ENCODE measurements at regions not wholly inside any gene's neighbourhood (a gene's known extent, or its start where the extent isn't known, plus 50 kb on each side); places are given as distances from the start of the nearest gene placed in this dataset.

DNA sequence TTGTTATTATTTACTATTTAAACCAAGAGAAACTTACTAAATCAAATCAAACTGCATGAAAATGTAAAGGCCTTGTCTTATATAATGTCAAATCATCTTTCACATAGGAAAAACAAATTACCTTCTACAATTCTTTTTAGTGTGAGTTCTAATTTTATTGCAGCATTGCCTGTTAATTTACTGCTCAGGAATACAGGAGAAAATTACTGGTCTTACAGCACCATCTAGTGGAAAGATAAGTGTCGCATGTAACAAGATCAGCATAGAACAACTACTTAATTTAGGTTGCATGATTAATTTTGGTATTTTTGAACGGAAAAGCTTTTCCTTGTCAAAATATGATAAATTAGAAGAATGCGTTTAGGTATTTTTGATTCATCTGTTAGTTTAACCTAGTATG, 502.7 kb downstream of the UQCRFS1 start:
- TF ChIP-seq CTCF (IDR thresholded peaks at IDR 0.05): no peak
- H3K4me3 ChIP-seq: no peak overlapping the region
- no peak for DNase-seq (ENCODE audit: low spot score)
- no peak overlapping the region for H3K27ac ChIP-seq

DNA sequence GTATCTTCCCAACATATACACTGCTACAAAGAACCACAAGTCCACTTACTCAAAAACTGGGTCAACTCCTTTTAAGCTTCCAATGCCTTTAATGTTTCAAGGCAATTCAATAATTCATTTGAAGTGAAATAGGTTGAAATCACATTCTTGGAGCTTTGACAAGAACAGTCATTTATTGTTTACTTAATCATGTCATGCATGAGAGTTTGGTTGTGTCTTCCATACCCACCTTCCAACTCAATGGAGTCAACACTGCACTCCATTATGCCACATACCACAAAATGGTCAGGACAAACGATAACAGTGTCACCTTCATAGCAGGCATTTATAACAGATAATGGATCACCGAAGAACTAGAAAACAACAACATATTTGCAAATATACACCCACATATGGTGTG, 506.3 kb downstream of the UQCRFS1 start:
- no peak for TF ChIP-seq CTCF (IDR thresholded peaks at IDR 0.05)
- H3K27ac ChIP-seq: no peak overlapping the region
- no peak overlapping the region for H3K4me3 ChIP-seq
- DNase-seq (ENCODE audit: low spot score): no peak

GRCh38 chr19:28705008-28705407, 507.9 kb downstream of the UQCRFS1 start:
- TF ChIP-seq CTCF (IDR thresholded peaks at IDR 0.05): no peak
- Histone ChIP-seq H3K4me3 (no peak overlapping the region), H3K27ac (no peak overlapping the region)
- DNase-seq (ENCODE audit: low spot score): no peak

DNA sequence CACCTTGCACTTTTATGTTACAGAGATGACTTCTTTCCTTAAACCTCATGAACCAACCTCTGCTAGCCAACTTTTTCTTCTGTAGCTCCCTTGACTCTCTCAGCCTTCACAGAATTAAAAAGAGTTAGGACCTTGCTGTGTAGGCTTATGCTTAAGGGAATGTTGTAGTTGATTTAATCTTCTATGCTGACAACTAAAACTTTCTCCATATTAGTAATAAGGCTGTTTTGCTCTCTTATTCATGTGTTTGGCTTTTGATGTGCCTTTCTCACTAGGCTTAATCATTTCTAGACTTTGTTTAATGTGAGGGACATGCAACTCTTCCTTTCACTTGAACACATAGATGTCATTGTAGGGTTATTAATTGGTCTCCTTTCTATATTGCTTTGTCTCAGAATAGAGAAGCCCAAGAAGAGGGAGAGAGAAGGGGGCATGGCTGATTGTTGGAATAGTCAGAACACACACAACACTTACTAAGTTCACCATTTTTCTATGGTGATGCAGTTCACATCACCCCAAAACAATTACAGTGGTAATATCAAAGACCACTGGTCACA, 509.5 kb downstream of the UQCRFS1 start:
- Histone ChIP-seq H3K4me3 (no peak overlapping the region), H3K27ac (no peak overlapping the region)
- no peak for DNase-seq (ENCODE audit: low spot score)
- TF ChIP-seq CTCF (IDR thresholded peaks at IDR 0.05): no peak

DNA sequence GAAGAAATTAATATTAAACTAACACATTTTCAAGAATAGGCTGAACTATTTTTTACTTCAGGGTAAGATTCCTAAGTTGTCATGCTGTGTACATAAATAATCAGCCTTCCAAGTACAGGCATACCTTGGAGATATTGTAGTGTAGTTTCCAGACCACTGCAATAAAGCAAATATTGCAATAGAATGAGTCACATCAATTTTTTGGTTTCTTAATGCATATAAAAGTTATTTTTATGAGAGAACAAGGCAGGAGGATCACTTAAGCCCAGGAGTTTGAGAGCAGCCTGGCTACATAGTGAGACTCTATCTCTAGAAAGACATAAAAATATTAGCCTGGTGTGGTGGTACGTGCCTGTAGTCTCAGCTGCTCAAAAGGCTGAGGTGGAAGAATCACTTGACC, 511.5 kb downstream of the UQCRFS1 start:
- no peak overlapping the region for H3K27ac ChIP-seq
- H3K4me3 ChIP-seq: no peak overlapping the region
- TF ChIP-seq CTCF (IDR thresholded peaks at IDR 0.05): no peak
- DNase-seq (ENCODE audit: low spot score): no peak

- H3K27ac ChIP-seq: no peak overlapping the region
- no peak overlapping the region for H3K4me3 ChIP-seq
- DNase-seq (ENCODE audit: low spot score): no peak
- TF ChIP-seq CTCF (IDR thresholded peaks at IDR 0.05): no peak
Observed at GRCh38 chr19:28700176-28700575, 512.8 kb downstream of the UQCRFS1 start.

DNA sequence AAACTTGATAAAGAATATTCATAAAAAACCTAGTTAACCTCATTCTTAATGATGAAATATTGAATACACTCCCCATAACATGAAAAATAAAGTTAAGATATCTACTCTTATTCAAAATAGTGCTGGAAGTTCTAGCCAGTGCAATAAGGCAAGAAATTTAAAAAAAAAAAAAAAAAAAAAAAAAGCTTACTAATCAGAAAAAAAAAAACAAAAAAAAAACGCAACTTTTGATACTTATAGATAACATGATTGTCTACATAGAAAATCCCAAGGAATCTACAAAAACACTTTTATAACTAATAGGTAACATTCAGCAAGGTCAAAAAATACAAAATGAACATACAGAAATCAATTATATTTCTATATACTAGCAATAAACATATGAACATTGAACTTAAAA, 515.6 kb downstream of the UQCRFS1 start:
- no peak overlapping the region for H3K27ac ChIP-seq
- H3K4me3 ChIP-seq: no peak overlapping the region
- no peak for TF ChIP-seq CTCF (IDR thresholded peaks at IDR 0.05)
- no peak for DNase-seq (ENCODE audit: low spot score)

All from coronary artery (tissue), 2 donors.